GM18951 (cell line): ENCODE measurements at regions not wholly inside any gene's neighbourhood (a gene's known extent, or its start where the extent isn't known, plus 50 kb on each side); places are given as distances from the start of the nearest gene placed in this dataset.

Experiments
- POLR2A ChIP-seq: IDR thresholded peaks from 4 replicates; pipeline ENCODE4 v1.6.1; 2011; ENCODE audit warnings: mild to moderate bottlenecking; ENCODE audit not compliant: insufficient read length, insufficient read depth; ENCODE audit errors: extremely low read depth
- in situ Hi-C: fragments of 300-500 bp; cut with MboI; formaldehyde crosslinking; loops from one replicate; pipeline ENCODE4 v1.12.0; 2022; ENCODE audit warnings: low sequenced_read_pairs, mixed read lengths, inconsistent platforms; ENCODE audit not compliant: unreplicated experiment

DNA sequence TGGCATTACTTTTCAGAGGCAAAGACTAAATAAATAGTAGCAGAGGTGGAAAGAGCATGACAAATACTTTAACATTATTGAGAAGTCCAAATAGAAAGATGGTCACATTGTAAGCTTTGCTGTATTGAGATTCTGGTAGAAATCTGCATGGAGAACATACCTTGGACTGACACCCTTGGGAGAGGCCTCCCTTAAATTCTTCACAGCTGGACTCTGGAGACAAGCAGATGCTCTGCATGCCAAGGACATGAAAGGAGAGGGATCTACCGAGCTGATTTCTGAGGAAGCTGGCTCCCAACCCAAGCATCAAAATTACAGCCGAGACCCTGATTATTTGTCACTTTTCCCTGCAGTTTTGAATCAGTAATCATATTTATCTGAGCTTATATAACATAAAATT lies 212.5 kb upstream of the COL8A1 start:
- in situ Hi-C loops, result no loop called here
- no peak for TF ChIP-seq POLR2A

DNA sequence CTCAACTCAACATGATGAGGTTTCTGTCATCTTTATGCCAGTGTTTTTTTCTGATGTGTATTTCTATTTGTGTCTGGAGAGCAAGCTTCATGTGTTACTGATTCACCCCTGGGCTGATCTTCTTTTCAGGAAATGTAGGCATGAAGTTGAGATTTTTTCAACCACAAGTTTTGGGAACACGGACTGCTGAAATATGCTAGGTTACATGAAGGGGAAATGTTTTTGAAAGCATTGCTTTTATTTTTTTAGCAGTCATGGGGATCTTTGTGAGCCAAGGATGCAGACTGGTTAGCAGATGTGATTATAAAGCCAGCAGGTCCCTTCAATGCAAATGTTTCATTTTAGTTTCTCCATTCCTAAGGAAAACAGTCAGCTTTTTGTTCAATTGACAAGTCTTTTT lies 219.3 kb upstream of the COL8A1 start:
- TF ChIP-seq POLR2A, result no peak
- in situ Hi-C loops, result no loop called here

DNA sequence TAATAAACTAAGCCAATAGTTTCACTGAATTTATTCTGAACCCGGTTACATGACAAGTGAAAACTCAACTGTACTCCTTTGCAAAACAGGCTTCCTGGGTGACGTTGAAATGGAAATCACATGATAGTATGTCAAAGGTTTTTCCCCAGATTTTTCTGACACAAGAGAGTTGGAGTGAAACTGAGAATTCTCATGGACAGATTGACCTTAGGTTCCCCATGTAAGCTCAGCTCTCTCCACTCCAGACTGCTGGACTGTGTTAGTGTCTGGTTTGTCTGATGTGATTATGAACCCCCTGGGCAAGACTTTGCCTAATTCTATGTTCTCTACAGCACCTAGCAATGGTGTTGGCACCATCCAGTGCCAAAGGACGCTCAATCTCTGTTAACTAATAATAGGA lies 219.7 kb upstream of the COL8A1 start:
- no peak for TF ChIP-seq POLR2A
- in situ Hi-C loops, result no loop called here

DNA sequence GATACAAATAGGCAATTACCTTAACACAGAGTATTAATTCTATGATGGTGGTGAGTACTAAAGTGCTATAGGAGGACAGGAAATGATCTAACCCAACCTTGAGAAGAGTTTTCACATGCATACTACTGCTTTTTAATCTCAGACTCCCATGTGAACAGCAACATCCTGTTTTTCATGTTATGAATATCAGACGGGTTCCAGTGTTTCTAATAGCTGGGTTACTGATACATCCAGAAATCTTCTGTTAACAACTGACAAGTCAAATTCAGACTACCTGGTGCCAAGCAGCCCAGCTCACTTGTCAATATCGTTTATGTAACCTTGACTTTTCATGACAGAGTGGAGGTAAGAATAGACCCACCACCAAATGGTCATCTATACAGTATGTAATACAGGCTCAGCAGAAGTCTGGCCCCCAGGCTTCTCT lies 220.2 kb upstream of the COL8A1 start:
- TF ChIP-seq POLR2A, result no peak
- in situ Hi-C loops, result no loop called here

DNA sequence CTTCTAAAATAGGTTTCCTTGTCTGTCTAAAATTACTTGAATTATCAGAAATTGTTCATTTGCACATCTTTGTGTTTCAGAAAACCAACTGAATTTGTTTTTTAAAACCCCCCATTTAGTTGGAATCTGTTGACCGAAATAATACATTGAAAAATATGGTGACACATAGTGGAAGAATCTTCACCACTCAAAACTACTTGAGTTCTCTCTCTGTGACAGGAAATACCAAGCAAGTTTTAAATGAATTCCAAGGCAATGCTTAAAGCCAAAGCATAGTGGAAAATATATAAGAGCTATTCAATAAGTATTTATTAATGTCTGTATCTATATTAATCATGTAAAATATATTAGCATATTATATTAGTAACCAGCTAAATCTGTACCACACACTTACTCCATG lies 224.9 kb upstream of the COL8A1 start:
- in situ Hi-C loops, result no loop called here
- TF ChIP-seq POLR2A, result no peak

DNA sequence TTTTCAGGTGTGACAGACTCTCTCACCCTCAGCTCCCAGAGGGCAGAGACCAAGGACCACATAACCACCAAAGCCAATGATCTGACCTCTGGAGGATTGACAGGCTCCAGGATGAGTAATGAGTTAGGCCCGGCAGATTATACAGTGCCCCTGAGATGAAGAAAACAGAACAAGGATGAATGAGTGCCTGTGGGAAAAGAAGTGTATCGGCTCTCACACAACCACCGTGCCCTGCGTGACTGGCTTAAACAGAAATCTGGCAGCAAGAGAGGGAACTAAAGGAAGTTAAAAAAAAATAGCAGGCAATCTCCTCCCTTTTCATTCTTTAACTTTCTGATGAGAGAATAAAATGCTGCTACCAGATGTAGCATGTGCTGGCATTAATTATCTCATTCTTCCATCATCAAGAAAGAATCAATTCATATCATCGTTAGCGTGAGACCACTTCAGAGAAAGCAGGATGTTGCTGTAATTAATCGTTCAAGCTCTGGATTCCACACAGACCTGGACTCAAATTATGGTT lies 227.5 kb upstream of the COL8A1 start:
- in situ Hi-C loops, result no loop called here
- TF ChIP-seq POLR2A, result no peak

DNA sequence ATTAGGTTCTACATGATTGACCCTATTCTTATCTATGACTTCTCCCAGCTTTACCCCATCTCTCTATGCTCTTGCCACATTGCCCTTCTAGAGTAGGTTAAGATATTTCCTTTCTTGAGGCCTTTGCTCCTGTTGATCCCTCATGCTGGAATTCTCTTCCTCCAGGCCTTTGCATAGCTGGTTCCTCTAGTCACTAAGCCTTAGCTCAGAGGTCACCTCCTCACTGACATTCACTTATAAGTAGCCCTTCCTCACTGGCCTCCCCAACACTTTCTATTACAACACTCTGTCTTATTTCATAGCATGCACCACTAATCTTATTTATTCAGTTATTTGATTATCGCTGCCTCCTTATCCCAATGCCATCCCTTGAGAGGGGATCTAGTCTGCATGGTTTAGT lies 228.4 kb upstream of the COL8A1 start:
- no peak for TF ChIP-seq POLR2A
- in situ Hi-C loops, result no loop called here

DNA sequence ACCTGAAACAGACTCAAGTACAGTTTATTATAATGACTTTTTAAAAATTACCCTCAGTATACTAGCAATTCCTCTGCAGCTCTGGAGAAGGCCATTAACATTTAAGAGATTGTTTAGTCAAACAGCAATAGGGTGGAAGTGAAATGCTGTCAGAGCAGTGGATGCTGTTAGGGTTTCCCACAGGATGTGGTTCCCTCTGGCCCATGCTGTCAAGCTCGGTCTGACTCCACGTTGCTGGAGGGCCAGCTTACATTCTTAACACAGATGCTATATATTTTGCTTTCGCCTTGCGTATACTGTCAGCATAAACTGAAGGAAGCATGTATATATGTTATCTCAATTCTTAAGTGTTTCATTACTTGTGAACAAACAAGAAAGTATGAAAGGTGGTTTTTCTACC lies 231.1 kb upstream of the COL8A1 start:
- in situ Hi-C loops, result no loop called here
- TF ChIP-seq POLR2A, result no peak

DNA sequence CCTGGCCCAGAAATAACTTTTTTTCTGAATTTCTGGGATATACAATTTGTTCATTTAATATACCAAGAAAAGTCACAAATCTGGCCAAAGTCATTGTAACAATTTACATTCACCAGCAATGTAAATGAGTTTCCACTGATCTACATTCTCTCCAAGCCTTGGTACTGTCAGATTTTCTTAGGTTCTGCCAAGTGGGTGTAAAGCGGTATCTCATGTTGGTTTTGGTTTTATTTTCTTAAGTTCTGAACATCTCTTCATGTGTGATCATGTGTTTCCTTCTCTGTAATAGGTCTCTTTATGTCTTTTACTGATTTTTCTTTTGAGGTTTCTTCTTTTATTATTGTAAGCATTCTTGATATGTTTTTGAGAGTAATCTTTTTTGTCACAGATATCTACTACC lies 235.6 kb upstream of the COL8A1 start:
- in situ Hi-C loops, result no loop called here
- no peak for TF ChIP-seq POLR2A

DNA sequence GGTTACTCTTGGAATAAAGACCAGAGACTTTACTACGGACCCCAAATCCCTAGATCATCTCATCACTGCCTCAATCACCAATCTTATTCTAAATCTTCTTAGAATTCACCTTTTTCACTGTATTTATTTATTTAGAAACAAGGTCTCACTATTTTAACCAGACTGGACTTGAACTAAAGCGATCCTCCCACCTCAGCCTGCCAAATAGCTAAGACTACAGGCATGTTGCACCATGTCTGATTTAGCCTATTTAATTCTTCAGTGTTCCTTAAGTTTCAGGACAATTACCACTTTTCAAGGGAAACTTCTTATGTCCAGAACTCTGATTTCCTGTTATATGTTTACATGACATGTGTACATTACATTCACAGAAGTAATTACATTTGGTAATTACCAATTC lies 238.0 kb upstream of the COL8A1 start:
- in situ Hi-C loops, result no loop called here
- TF ChIP-seq POLR2A, result no peak

DNA sequence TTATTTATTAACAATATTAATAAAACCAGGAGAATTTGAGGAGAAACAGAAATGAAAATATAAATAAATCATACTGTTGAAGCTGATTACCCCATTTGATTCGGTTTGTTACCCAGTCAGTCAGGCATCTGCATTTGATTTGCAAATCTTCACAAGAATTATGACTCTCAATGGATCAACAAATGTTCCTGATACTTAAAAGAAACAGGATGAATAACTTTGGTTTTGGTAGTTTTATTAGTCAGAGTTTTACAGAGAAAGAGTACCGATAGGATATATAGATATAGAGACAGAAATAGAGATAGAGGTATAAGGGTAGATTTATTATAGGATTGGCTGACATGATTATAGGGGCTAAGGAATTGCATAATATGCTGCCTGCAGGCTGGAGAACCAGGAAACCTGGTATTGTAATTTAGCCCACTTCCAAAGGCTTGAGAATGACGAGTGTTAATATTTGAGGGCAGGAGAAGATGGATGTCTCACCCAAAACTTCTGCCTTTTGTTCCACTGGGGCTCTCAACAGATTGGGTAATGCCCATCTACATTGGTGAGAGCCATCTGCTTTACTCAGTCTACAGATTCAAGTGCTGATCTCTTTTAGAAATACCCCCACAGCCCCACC lies 241.6 kb upstream of the COL8A1 start:
- in situ Hi-C loops, result no loop called here
- no peak for TF ChIP-seq POLR2A

DNA sequence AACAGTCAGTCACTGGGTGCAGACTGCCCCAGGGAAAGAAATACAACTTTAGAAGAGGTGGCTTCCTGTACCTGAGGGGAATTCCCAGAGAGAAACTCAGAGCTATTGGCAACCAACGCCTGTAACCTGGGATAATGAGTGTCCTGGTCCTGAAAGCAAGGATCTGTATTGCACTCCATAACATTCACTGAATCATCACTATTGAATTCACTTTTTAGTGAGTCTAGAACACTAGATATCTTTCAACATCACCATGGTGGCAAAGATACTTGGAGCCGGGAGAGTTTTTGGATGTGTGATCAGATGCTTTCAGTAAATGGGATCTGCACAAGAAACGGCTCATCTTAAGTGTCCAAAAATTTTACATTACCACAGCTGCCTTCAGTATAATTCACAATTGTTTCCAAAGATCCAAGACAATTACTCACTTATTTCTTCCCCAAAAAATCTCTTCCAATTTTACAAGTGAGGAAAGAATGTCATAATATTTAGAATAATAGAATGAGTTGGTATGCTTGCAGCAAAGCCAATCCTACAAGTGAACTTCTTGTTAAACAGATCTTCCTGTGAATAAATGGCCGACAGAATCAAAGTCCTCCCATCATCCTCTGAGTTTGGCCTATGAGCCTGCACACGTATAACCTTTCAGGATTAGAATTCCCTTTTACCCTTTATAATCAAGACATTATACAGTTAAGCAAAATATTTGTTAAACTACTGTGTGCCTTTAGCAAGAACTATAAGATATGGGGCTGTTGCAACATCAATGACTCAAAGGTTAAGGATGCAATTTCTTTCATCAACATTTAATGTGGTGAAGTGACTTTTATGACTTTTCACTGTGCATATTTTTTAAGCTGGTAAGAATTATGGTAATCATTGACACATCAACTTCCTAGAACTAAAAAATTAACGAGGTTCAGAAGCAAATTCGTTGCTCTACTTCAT lies 243.3 kb upstream of the COL8A1 start:
- in situ Hi-C loops, result no loop called here
- no peak for TF ChIP-seq POLR2A

DNA sequence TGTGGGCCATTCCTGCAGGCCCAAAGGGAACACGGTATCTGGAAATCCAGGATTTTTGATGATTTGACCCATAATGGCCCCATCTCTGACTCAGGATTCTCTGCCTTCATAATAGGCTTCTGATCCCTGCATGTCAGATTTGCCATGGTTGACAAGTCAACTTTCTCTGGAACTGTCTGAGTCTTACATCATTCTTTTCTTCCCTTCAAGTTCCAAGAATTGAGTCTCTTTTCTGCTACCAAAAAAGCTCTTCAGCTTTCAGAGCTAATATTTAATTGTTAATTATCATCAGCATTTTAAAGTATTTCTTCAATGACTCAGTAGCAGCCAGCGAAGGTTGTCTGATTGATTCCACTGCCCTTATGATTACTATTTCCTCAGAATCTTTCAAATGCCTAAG lies 244.4 kb upstream of the COL8A1 start:
- in situ Hi-C loops, result no loop called here
- TF ChIP-seq POLR2A, result no peak

DNA sequence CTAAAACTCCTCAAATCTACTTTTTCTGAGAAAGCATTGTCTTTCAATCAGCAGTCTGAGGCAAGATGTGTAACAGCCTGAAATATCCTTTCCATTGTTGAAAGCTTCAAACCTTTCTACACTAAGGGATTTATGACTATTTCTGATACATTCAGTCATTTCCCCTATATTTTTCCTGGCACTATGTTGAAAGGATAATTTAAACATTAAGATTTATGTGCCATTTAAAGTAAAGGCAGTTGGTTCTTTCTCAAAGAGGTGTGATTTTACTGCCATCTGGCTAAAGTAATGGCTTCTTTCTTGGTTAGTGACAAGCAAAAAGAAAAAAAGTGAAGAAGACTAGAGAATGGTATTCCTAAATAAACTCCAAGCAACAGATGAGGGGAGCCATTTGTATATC lies 249.6 kb upstream of the COL8A1 start:
- in situ Hi-C loops, result no loop called here
- TF ChIP-seq POLR2A, result no peak
